Mesendoderm (in vitro differentiated cells): ENCODE measurements at regions not wholly inside any gene's neighbourhood (a gene's known extent, or its start where the extent isn't known, plus 50 kb on each side); places are given as distances from the start of the nearest gene placed in this dataset.
"Not testable (repeated sequence)": the region's sequence is repeated elsewhere in the genome, so short reads cannot be mapped to it uniquely, and the experiment has no call there.

Source experiments
- DNase-seq: peaks from one replicate; pipeline ENCODE4 v3.0.0; 2013
- H2AK5ac ChIP-seq: 2 replicates; pipeline ENCODE4 v1.6.1; 2013; ENCODE audit warnings: low read length, inconsistent platforms
- H2BK120ac ChIP-seq: 2 replicates; pipeline ENCODE4 v1.6.1; 2013; ENCODE audit warnings: low read depth, mild to moderate bottlenecking, low read length, moderate library complexity, mixed read lengths
- H2BK15ac ChIP-seq: replicated peaks from 2 replicates; pipeline ENCODE4 v1.6.1; 2013; ENCODE audit warnings: low read depth, mild to moderate bottlenecking, moderate library complexity
- H2BK5ac ChIP-seq: 2 replicates; pipeline ENCODE4 v1.6.1; 2013; ENCODE audit warnings: low read length, inconsistent platforms
- H3K18ac ChIP-seq: 2 replicates; pipeline ENCODE4 v1.6.1; 2013; ENCODE audit warnings: mild to moderate bottlenecking, low read length, mixed read lengths
- H3K23ac ChIP-seq: one replicate; pipeline ENCODE4 v1.6.1; 2013; ENCODE audit warnings: low read length
- H3K27ac ChIP-seq: 2 replicates; pipeline ENCODE4 v1.5.1; 2013; ENCODE audit warnings: low read depth, mild to moderate bottlenecking, inconsistent platforms, low read length, moderate library complexity
- H3K27me3 ChIP-seq: 2 replicates; pipeline ENCODE4 v1.6.1; 2013; ENCODE audit warnings: low read length, control low read depth, mild to moderate bottlenecking, inconsistent platforms; ENCODE audit not compliant: insufficient read depth, poor library complexity
- H3K36me3 ChIP-seq: 2 replicates; pipeline ENCODE4 v1.6.1; 2013; ENCODE audit warnings: low read length, inconsistent platforms; ENCODE audit not compliant: control insufficient read depth, insufficient read depth
- H3K4ac ChIP-seq: one replicate; pipeline ENCODE4 v1.6.1; 2013; ENCODE audit warnings: low read depth, mild to moderate bottlenecking, low read length, moderate library complexity
- H3K4me1 ChIP-seq: 2 replicates; pipeline ENCODE4 v1.6.1; 2013; ENCODE audit warnings: low read depth, low read length, inconsistent platforms; ENCODE audit not compliant: control insufficient read depth
- H3K4me2 ChIP-seq: 2 replicates; pipeline ENCODE4 v1.6.1; 2013; ENCODE audit warnings: low read length
- H3K4me3 ChIP-seq: 2 replicates; pipeline ENCODE4 v1.5.1; 2013; ENCODE audit warnings: mild to moderate bottlenecking, low read length
- H3K56ac ChIP-seq: one replicate; pipeline ENCODE4 v1.6.1; 2013; ENCODE audit warnings: low read length
- H3K79me1 ChIP-seq: 2 replicates; pipeline ENCODE4 v1.6.1; 2013; ENCODE audit warnings: low read length, inconsistent platforms
- H3K79me2 ChIP-seq: 2 replicates; pipeline ENCODE4 v1.6.1; 2013; ENCODE audit warnings: mild to moderate bottlenecking, low read length; ENCODE audit not compliant: control insufficient read depth, insufficient read depth
- H3K9ac ChIP-seq: 2 replicates; pipeline ENCODE4 v1.6.1; 2013; ENCODE audit warnings: low read length, inconsistent platforms
- H4K5ac ChIP-seq: one replicate; pipeline ENCODE4 v1.6.1; 2013; ENCODE audit warnings: low read length
- H4K8ac ChIP-seq: one replicate; pipeline ENCODE4 v1.6.1; 2013; ENCODE audit warnings: low read depth, mild to moderate bottlenecking, control low read depth, low read length, moderate library complexity
- WGBS: extraction: QIAGEN DNeasy Blood & Tissue Kit; methylation state at CpG from one replicate; pipeline ENCODE4 v1.1.7; 2013; ENCODE audit warnings: low lambda C conversion rate, missing lambda C conversion rate; ENCODE audit not compliant: insufficient coverage; ENCODE audit errors: extremely low coverage; 5-methylcytosine and 5-hydroxymethylcytosine counted together

DNA sequence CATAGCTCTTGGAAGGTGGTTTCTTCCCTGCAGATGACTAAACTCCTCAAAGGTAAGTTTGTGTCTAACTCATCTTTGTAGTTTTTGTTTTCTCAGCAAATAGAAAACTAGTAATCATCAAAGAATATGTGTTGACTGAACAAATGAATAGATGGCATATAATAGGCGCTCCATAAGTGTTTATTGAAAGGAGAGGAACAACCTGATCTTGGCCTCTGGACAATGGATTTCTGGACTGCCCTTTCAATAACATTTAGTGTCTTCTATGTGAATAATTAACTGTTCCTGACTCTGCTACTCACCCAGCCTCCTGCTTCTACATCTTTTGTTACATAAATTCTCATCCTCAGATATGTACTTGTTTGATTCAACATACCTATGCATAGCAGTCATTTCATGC lies 399.1 kb downstream of the PPP1R2C start:
- no peak overlapping the region for H2BK5ac ChIP-seq
- H4K8ac ChIP-seq: no peak overlapping the region
- no peak overlapping the region for H3K56ac ChIP-seq
- no peaks in the 10 kb centered on the region for H3K36me3 ChIP-seq
- no peak overlapping the region for H3K18ac ChIP-seq
- no peaks in the 10 kb centered on the region for H3K79me2 ChIP-seq
- no peak overlapping the region for H4K5ac ChIP-seq
- H3K4me3 ChIP-seq: no peak overlapping the region
- no peak overlapping the region for H3K27ac ChIP-seq
- no peak for DNase-seq
- H3K79me1 ChIP-seq: no peaks in the 10 kb centered on the region
- H3K23ac ChIP-seq: no peak overlapping the region
- H2AK5ac ChIP-seq: no peak overlapping the region
- H2BK120ac ChIP-seq: no peak overlapping the region
- H2BK15ac ChIP-seq: no peak overlapping the region
- H3K9ac ChIP-seq: no peak overlapping the region
- H3K4ac ChIP-seq: no peak overlapping the region
- WGBS: no CpG with 5 or more reads among the region's 1 CpG
- H3K4me2 ChIP-seq: no peak overlapping the region
- H3K4me1 ChIP-seq: no peaks in the 10 kb centered on the region
- H3K27me3 ChIP-seq: no peaks in the 10 kb centered on the region

DNA sequence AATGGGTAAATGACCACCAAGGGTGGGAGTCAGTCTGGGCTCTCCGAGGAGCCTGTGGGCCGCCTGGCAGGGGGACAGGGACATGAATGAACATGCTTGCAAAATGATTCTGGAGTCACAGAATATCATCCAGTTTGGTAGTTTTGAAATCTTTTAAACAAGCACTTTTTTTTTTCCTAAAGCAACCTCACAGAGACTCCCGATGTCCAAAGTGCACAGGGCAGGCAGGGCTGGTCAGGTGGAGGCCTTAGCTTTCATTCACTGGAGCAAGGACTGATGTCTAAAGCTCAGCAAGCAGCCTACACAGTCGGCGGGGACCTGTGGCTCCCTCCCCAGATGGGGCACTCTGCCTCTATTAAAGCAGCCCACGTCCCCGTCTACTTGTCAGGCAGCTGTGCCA lies 402.9 kb downstream of the PPP1R2C start:
- Histone ChIP-seq H3K4me3 (no peak overlapping the region), H3K4me2 (no peak overlapping the region), H3K27me3 (no peaks in the 10 kb centered on the region), H3K4ac (no peak overlapping the region), H2BK120ac (no peak overlapping the region), H3K36me3 (no peaks in the 10 kb centered on the region), H3K79me2 (no peaks in the 10 kb centered on the region), H3K27ac (no peak overlapping the region), H4K8ac (no peak overlapping the region), H3K79me1 (no peaks in the 10 kb centered on the region), H3K56ac (no peak overlapping the region), H2BK15ac (no peak overlapping the region), H3K4me1 (no peaks in the 10 kb centered on the region), H4K5ac (no peak overlapping the region), H2BK5ac (no peak overlapping the region), H2AK5ac (no peak overlapping the region), H3K18ac (no peak overlapping the region), H3K23ac (no peak overlapping the region), H3K9ac (no peak overlapping the region)
- WGBS: no CpG with 5 or more reads among the region's 7 CpGs
- DNase-seq: no peak

DNA sequence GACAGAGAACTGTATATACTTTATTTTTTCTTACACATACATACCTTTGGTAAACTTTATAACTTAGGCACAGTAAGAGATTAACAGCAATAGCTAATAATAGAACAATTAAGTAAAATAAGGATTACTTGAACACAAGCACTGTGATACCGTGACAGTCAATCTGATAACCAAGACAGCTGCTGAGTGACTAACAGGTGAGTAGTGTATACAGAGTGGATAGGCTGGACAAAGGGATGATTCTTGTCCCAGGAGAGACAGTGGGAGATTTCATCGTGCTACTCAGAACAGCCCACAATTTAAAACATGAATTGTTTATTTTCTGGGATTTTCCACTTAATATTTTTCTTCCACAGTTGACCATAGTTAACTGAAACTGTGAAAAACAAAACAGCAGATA lies 411.8 kb downstream of the PPP1R2C start:
- WGBS: no CpG with 5 or more reads among the region's 2 CpGs
- H4K5ac ChIP-seq: no peak overlapping the region
- H2AK5ac ChIP-seq: no peak overlapping the region

DNA sequence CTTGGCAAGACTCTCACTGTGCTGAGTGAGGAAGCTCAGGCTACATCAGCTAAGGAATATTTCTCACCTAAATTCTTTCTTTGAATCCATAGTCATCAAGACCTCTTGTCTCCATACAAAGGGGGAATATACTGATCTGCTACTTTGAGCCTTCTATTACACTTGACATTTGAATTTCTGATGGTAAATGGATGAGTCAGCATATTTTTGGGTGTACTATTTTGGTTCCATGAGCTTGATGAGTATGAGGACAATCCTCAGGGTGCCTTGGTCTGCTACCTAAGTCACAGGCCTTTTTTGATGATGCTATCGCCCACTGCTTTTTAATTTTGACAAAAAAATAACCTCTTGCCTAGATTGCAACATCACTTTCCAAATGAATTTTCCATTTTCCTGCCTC lies 415.7 kb downstream of the PPP1R2C start:
- no peaks in the 10 kb centered on the region for H3K4me1 ChIP-seq
- no peak overlapping the region for H4K8ac ChIP-seq
- H3K27ac ChIP-seq: no peak overlapping the region
- no peak overlapping the region for H3K23ac ChIP-seq
- no peaks in the 10 kb centered on the region for H3K79me1 ChIP-seq
- no peak overlapping the region for H3K9ac ChIP-seq
- no peak overlapping the region for H3K18ac ChIP-seq
- no peak for DNase-seq
- H3K79me2 ChIP-seq: no peaks in the 10 kb centered on the region
- H3K4ac ChIP-seq: no peak overlapping the region
- H2AK5ac ChIP-seq: no peak overlapping the region
- no peaks in the 10 kb centered on the region for H3K36me3 ChIP-seq
- H3K56ac ChIP-seq: no peak overlapping the region
- H4K5ac ChIP-seq: no peak overlapping the region
- H2BK120ac ChIP-seq: no peak overlapping the region
- no peaks in the 10 kb centered on the region for H3K27me3 ChIP-seq
- WGBS: no CpG with 5 or more reads among the region's 1 CpG
- H3K4me2 ChIP-seq: no peak overlapping the region
- no peak overlapping the region for H3K4me3 ChIP-seq
- H2BK5ac ChIP-seq: no peak overlapping the region
- no peak overlapping the region for H2BK15ac ChIP-seq

More for the DNA sequence above, 411.8 kb downstream of the PPP1R2C start:
- Histone ChIP-seq H4K8ac (no peak overlapping the region), H3K56ac (no peak overlapping the region), H3K9ac (no peak overlapping the region), H3K79me2 (no peaks in the 10 kb centered on the region), H3K18ac (no peak overlapping the region), H3K27me3 (no peaks in the 10 kb centered on the region), H3K4ac (no peak overlapping the region), H2BK15ac (no peak overlapping the region), H2BK120ac (no peak overlapping the region), H2BK5ac (no peak overlapping the region), H3K4me2 (no peak overlapping the region), H3K23ac (no peak overlapping the region), H3K36me3 (no peaks in the 10 kb centered on the region), H3K79me1 (no peaks in the 10 kb centered on the region), H3K4me3 (no peak overlapping the region), H3K27ac (no peak overlapping the region), H3K4me1 (no peaks in the 10 kb centered on the region)
- no peak for DNase-seq

DNA sequence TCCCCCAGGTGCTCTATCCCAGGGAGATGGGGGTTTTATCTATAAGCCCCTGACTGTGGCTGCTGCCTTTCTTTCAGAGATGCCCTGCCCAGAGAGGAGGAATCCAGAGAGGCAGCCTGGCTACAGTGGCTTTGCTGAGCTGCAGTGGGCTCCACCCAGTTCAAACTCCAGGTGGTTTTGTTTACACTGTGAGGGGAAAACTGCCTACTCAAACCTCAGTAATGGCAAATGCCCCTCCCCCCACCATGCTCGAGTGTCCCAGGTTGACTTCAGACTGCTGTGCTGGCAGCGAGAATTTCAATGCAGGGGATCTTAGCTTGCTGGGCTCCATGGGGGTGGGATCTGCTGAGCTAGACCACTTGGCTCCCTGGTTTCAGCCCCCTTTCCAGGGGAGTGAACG lies 419.6 kb upstream of the CASK start:
- H3K79me1 ChIP-seq, H3K79me2 ChIP-seq, H3K27me3 ChIP-seq, DNase-seq, H3K4ac ChIP-seq, H3K4me3 ChIP-seq, H3K4me2 ChIP-seq, H3K4me1 ChIP-seq, H3K18ac ChIP-seq, H3K23ac ChIP-seq, H3K36me3 ChIP-seq, H3K9ac ChIP-seq, H4K5ac ChIP-seq, H2AK5ac ChIP-seq, H2BK15ac ChIP-seq, H3K27ac ChIP-seq, H3K56ac ChIP-seq, H2BK5ac ChIP-seq, H2BK120ac ChIP-seq, H4K8ac ChIP-seq: not testable (repeated sequence)
- WGBS: no CpG with 5 or more reads among the region's 3 CpGs
